Mesendoderm (in vitro differentiated cells): ENCODE measurements at regions not wholly inside any gene's neighbourhood (a gene's known extent, or its start where the extent isn't known, plus 50 kb on each side); places are given as distances from the start of the nearest gene placed in this dataset.

Experiments
- DNase-seq: peaks from one replicate; pipeline ENCODE4 v3.0.0; 2013
- H2AK5ac ChIP-seq: 2 replicates; pipeline ENCODE4 v1.6.1; 2013; ENCODE audit warnings: low read length, inconsistent platforms
- H2BK120ac ChIP-seq: 2 replicates; pipeline ENCODE4 v1.6.1; 2013; ENCODE audit warnings: low read depth, mild to moderate bottlenecking, low read length, moderate library complexity, mixed read lengths
- H2BK15ac ChIP-seq: replicated peaks from 2 replicates; pipeline ENCODE4 v1.6.1; 2013; ENCODE audit warnings: low read depth, mild to moderate bottlenecking, moderate library complexity
- H2BK5ac ChIP-seq: 2 replicates; pipeline ENCODE4 v1.6.1; 2013; ENCODE audit warnings: low read length, inconsistent platforms
- H3K18ac ChIP-seq: 2 replicates; pipeline ENCODE4 v1.6.1; 2013; ENCODE audit warnings: mild to moderate bottlenecking, low read length, mixed read lengths
- H3K23ac ChIP-seq: one replicate; pipeline ENCODE4 v1.6.1; 2013; ENCODE audit warnings: low read length
- H3K27ac ChIP-seq: 2 replicates; pipeline ENCODE4 v1.5.1; 2013; ENCODE audit warnings: low read depth, mild to moderate bottlenecking, inconsistent platforms, low read length, moderate library complexity
- H3K27me3 ChIP-seq: 2 replicates; pipeline ENCODE4 v1.6.1; 2013; ENCODE audit warnings: low read length, control low read depth, mild to moderate bottlenecking, inconsistent platforms; ENCODE audit not compliant: insufficient read depth, poor library complexity
- H3K36me3 ChIP-seq: 2 replicates; pipeline ENCODE4 v1.6.1; 2013; ENCODE audit warnings: low read length, inconsistent platforms; ENCODE audit not compliant: control insufficient read depth, insufficient read depth
- H3K4ac ChIP-seq: one replicate; pipeline ENCODE4 v1.6.1; 2013; ENCODE audit warnings: low read depth, mild to moderate bottlenecking, low read length, moderate library complexity
- H3K4me1 ChIP-seq: 2 replicates; pipeline ENCODE4 v1.6.1; 2013; ENCODE audit warnings: low read depth, low read length, inconsistent platforms; ENCODE audit not compliant: control insufficient read depth
- H3K4me2 ChIP-seq: 2 replicates; pipeline ENCODE4 v1.6.1; 2013; ENCODE audit warnings: low read length
- H3K4me3 ChIP-seq: 2 replicates; pipeline ENCODE4 v1.5.1; 2013; ENCODE audit warnings: mild to moderate bottlenecking, low read length
- H3K56ac ChIP-seq: one replicate; pipeline ENCODE4 v1.6.1; 2013; ENCODE audit warnings: low read length
- H3K79me1 ChIP-seq: 2 replicates; pipeline ENCODE4 v1.6.1; 2013; ENCODE audit warnings: low read length, inconsistent platforms
- H3K79me2 ChIP-seq: 2 replicates; pipeline ENCODE4 v1.6.1; 2013; ENCODE audit warnings: mild to moderate bottlenecking, low read length; ENCODE audit not compliant: control insufficient read depth, insufficient read depth
- H3K9ac ChIP-seq: 2 replicates; pipeline ENCODE4 v1.6.1; 2013; ENCODE audit warnings: low read length, inconsistent platforms
- H4K5ac ChIP-seq: one replicate; pipeline ENCODE4 v1.6.1; 2013; ENCODE audit warnings: low read length
- H4K8ac ChIP-seq: one replicate; pipeline ENCODE4 v1.6.1; 2013; ENCODE audit warnings: low read depth, mild to moderate bottlenecking, control low read depth, low read length, moderate library complexity
- WGBS: extraction: QIAGEN DNeasy Blood & Tissue Kit; methylation state at CpG from one replicate; pipeline ENCODE4 v1.1.7; 2013; ENCODE audit warnings: low lambda C conversion rate, missing lambda C conversion rate; ENCODE audit not compliant: insufficient coverage; ENCODE audit errors: extremely low coverage; 5-methylcytosine and 5-hydroxymethylcytosine counted together

DNA sequence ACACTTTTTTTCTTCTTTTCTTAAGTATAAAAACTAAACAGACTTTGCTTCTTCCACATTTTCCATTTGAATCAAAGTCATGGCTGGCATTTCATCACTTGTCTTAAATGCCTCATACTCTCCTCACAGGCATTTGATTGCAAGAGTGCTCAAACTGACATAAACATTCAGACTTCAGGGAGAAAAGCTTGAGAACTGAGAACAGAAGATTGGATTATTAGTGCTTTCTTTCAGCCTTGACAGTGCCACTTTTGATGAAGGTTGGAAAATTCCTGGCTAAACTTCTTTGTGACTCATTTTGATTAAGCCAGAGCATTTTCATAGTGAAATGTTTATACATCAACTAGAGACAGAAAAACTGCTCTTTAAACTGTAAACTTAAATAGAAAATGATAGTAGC, 544.4 kb downstream of the DIPK2A start:
- H3K79me2 ChIP-seq: no peaks in the 10 kb centered on the region
- no peaks in the 10 kb centered on the region for H3K79me1 ChIP-seq
- no peak overlapping the region for H3K27ac ChIP-seq
- H2AK5ac ChIP-seq: no peak overlapping the region
- no peak overlapping the region for H3K23ac ChIP-seq
- H3K9ac ChIP-seq: no peak overlapping the region
- no peak overlapping the region for H4K8ac ChIP-seq
- H3K4me1 ChIP-seq: no peaks in the 10 kb centered on the region
- no peaks in the 10 kb centered on the region for H3K36me3 ChIP-seq
- no peak overlapping the region for H2BK15ac ChIP-seq
- no peak overlapping the region for H4K5ac ChIP-seq
- no peak overlapping the region for H3K4me2 ChIP-seq
- no peak overlapping the region for H3K18ac ChIP-seq
- H2BK120ac ChIP-seq: no peak overlapping the region
- no peak overlapping the region for H3K4ac ChIP-seq
- H3K56ac ChIP-seq: no peak overlapping the region
- H2BK5ac ChIP-seq: no peak overlapping the region
- no peak for DNase-seq
- no peak overlapping the region for H3K4me3 ChIP-seq
- H3K27me3 ChIP-seq: no peaks in the 10 kb centered on the region

DNA sequence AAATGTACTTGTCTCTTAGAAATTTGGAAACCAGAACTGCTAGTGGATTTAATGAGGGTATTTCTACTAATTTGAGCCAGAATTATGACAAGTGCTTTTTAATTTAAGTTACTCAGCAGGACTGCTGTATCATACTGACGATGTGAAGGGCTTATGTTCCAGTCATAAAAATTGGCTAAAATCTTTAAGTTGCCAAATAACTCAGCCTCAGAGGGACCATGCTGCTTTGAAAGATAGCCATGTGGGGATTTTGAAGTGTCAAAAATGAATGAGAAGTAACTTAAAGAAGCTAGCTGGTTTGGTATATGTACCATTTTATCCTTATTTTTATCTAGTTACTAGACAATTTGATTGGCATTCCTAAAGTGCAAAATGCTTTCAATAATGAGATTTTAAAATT, 545.0 kb downstream of the DIPK2A start:
- Histone ChIP-seq H2BK15ac (no peak overlapping the region), H3K4ac (no peak overlapping the region), H4K5ac (no peak overlapping the region), H2BK5ac (no peak overlapping the region), H3K79me1 (no peaks in the 10 kb centered on the region), H3K4me1 (no peaks in the 10 kb centered on the region), H4K8ac (no peak overlapping the region), H3K27ac (no peak overlapping the region), H3K79me2 (no peaks in the 10 kb centered on the region), H3K4me2 (no peak overlapping the region), H3K23ac (no peak overlapping the region), H2BK120ac (no peak overlapping the region), H3K27me3 (no peaks in the 10 kb centered on the region), H3K9ac (no peak overlapping the region), H3K18ac (no peak overlapping the region), H3K36me3 (no peaks in the 10 kb centered on the region), H3K56ac (no peak overlapping the region), H3K4me3 (no peak overlapping the region), H2AK5ac (no peak overlapping the region)
- no peak for DNase-seq
- WGBS: no CpG with 5 or more reads among the region's 1 CpG

DNA sequence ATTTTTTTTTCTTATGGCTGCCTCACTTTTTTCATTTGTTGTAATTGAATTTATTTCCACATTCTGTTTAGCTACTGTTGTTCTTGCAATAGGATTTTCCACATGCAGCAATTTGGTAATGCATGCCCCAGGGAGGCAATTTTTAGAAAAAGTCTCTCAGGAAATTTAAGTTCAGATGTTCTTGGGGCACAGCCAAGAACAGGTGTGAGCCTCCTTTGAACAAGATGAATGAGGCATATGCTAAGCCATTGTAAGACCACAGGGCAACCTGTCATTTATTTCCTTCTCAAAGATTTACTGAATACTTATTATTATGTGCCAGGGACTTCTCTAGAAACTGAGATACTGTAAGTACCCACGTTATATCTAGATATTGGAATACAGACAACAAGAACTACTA, 549.5 kb downstream of the DIPK2A start:
- Histone ChIP-seq H3K27me3 (no peaks in the 10 kb centered on the region), H3K4me1 (no peaks in the 10 kb centered on the region), H3K23ac (no peak overlapping the region), H3K4me2 (no peak overlapping the region), H3K79me2 (no peaks in the 10 kb centered on the region), H3K4me3 (no peak overlapping the region), H4K8ac (no peak overlapping the region), H2BK120ac (no peak overlapping the region), H3K18ac (no peak overlapping the region), H4K5ac (no peak overlapping the region), H2BK5ac (no peak overlapping the region), H3K4ac (no peak overlapping the region), H3K9ac (no peak overlapping the region), H2AK5ac (no peak overlapping the region), H3K27ac (no peak overlapping the region), H3K79me1 (no peaks in the 10 kb centered on the region), H3K56ac (no peak overlapping the region), H2BK15ac (no peak overlapping the region), H3K36me3 (no peaks in the 10 kb centered on the region)
- DNase-seq: no peak
- WGBS: no CpG with 5 or more reads among the region's 1 CpG

DNA sequence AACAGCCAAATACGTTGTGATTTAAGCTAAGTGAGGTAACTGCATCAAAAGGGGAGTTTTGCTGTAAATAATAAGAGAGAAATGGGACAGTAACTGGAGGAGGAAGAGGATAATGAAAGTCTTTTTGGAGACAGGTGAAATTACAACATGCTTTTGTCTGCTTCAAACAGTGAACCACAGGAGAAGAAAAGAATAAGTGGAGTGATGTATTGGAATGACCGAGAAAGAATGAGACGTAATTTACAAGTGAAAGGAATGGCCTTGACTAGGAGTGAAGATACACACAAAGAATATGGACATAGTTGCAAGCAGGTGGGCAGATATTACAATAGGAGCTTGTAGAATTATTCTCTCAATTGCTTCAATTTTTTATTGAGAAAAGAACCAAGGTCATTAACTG, 550.8 kb downstream of the DIPK2A start:
- Histone ChIP-seq H3K36me3 (no peaks in the 10 kb centered on the region), H3K56ac (no peak overlapping the region), H3K27me3 (no peaks in the 10 kb centered on the region), H3K27ac (no peak overlapping the region), H3K9ac (no peak overlapping the region), H3K4ac (no peak overlapping the region), H3K79me2 (no peaks in the 10 kb centered on the region), H3K4me2 (no peak overlapping the region), H2BK5ac (no peak overlapping the region), H4K5ac (no peak overlapping the region), H3K79me1 (no peaks in the 10 kb centered on the region), H3K23ac (no peak overlapping the region), H3K4me3 (no peak overlapping the region), H3K18ac (no peak overlapping the region), H2BK15ac (no peak overlapping the region), H4K8ac (no peak overlapping the region), H2BK120ac (no peak overlapping the region), H2AK5ac (no peak overlapping the region), H3K4me1 (no peaks in the 10 kb centered on the region)
- no peak for DNase-seq
- no CpG with 5 or more reads among the region's 3 CpGs for WGBS

DNA sequence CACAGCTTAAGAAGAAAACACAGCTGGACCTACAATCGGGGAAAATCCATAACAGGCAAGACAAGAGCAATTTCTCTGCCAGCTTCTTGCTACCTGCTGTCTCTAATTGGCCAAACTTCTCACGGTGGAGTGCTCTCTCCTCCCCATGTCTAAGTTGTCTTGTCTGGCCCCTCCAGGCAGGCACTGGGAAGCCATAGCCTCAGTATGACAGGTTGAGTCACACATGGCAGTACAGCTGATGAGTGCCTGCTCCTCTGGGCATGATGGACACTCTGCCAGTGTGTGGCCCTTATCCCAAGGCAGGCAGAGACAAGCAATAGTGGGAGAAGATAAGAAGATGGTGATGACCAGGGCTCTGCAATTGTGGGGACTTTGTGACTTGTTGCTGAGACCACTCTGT, 551.8 kb downstream of the DIPK2A start:
- Histone ChIP-seq H3K23ac (no peak overlapping the region), H3K4me3 (no peak overlapping the region), H3K36me3 (no peaks in the 10 kb centered on the region), H3K27me3 (no peaks in the 10 kb centered on the region), H2BK5ac (no peak overlapping the region), H3K79me2 (no peaks in the 10 kb centered on the region), H4K8ac (no peak overlapping the region), H3K18ac (no peak overlapping the region), H4K5ac (no peak overlapping the region), H3K4me2 (no peak overlapping the region), H3K4ac (no peak overlapping the region), H2AK5ac (no peak overlapping the region), H3K79me1 (no peaks in the 10 kb centered on the region), H3K27ac (no peak overlapping the region), H2BK120ac (no peak overlapping the region), H3K9ac (no peak overlapping the region), H3K4me1 (no peaks in the 10 kb centered on the region), H3K56ac (no peak overlapping the region), H2BK15ac (no peak overlapping the region)
- no CpG with 5 or more reads among the region's 2 CpGs for WGBS
- DNase-seq: no peak

DNA sequence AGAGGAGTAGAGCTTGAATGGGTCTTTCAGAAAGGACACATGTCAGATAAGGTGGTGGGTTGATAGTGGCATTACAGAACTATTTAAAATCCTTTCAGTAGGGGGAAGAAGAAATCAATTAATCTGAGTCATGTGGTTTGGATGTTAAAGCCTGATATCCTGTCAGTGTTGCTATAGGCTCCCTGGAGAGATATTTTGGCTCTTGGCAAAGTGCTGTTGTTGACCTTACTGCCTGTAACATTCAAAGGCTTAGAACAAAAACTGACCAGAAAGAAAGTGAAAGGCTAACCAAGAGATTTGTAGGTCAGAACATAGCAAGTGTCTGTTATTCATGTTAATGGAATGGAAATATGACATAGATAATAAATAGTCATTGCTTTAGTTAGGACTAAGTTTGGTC, 552.9 kb downstream of the DIPK2A start:
- no peak overlapping the region for H2BK15ac ChIP-seq
- no peaks in the 10 kb centered on the region for H3K4me1 ChIP-seq
- H3K18ac ChIP-seq: no peak overlapping the region
- H3K56ac ChIP-seq: no peak overlapping the region
- no peak overlapping the region for H2BK120ac ChIP-seq
- no peak overlapping the region for H4K8ac ChIP-seq
- no peaks in the 10 kb centered on the region for H3K79me1 ChIP-seq
- no peak overlapping the region for H3K9ac ChIP-seq
- H3K36me3 ChIP-seq: no peaks in the 10 kb centered on the region
- H3K23ac ChIP-seq: no peak overlapping the region
- H3K27ac ChIP-seq: no peak overlapping the region
- H3K4ac ChIP-seq: no peak overlapping the region
- no peak overlapping the region for H4K5ac ChIP-seq
- no peak overlapping the region for H3K4me2 ChIP-seq
- DNase-seq: no peak
- H3K4me3 ChIP-seq: no peak overlapping the region
- no peak overlapping the region for H2AK5ac ChIP-seq
- H3K27me3 ChIP-seq: no peaks in the 10 kb centered on the region
- H3K79me2 ChIP-seq: no peaks in the 10 kb centered on the region
- no peak overlapping the region for H2BK5ac ChIP-seq
